SU-DHL-6 (cell line): ENCODE measurements at regions not wholly inside any gene's neighbourhood (a gene's known extent, or its start where the extent isn't known, plus 50 kb on each side); places are given as distances from the start of the nearest gene placed in this dataset.

Source experiments
- H2AFZ ChIP-seq: fragments of 200-600 bp; sonication (generic); 2 replicates; pipeline ENCODE4 v1.6.1; 2014; ENCODE audit warnings: low read depth, mild to moderate bottlenecking, moderate library complexity, mixed read lengths, antibody characterized with exemption, low read length; ENCODE audit not compliant: severe bottlenecking
- H3F3A ChIP-seq: fragments of 200-600 bp; shearing (Covaris generic); 2 replicates; pipeline ENCODE4 v1.6.0; 2016; ENCODE audit warnings: antibody characterized with exemption, mild to moderate bottlenecking; ENCODE audit not compliant: insufficient read depth
- H3K27ac ChIP-seq: fragments of 200-600 bp; sonication (generic); 2 replicates; pipeline ENCODE4 v1.5.1; 2016; ENCODE audit warnings: low read depth, mild to moderate bottlenecking, low read length, moderate library complexity, mixed read lengths
- H3K27me3 ChIP-seq: fragments of 200-600 bp; sonication (generic), shearing (Covaris generic); 2 replicates; pipeline ENCODE4 v1.6.0; 2014; ENCODE audit warnings: mild to moderate bottlenecking, low read length
- H3K36me3 ChIP-seq: fragments of 200-600 bp; sonication (generic); 2 replicates; pipeline ENCODE4 v1.6.1; 2014; ENCODE audit warnings: mild to moderate bottlenecking, low read length, mixed read lengths
- H3K4me2 ChIP-seq: fragments of 300-600, 200-600 bp; shearing (Covaris generic), sonication (generic); 2 replicates; pipeline ENCODE4 v1.6.0; 2014; ENCODE audit warnings: low read length, low read depth, mild to moderate bottlenecking; ENCODE audit not compliant: poor library complexity, severe bottlenecking
- H3K4me3 ChIP-seq: fragments of 200-600 bp; sonication (generic); 2 replicates; pipeline ENCODE4 v1.5.1; 2014; ENCODE audit warnings: antibody characterized with exemption, low read length, mild to moderate bottlenecking, mixed read lengths; ENCODE audit not compliant: insufficient read depth, poor library complexity, severe bottlenecking
- H3K79me2 ChIP-seq: fragments of 200-600 bp; sonication (generic); 2 replicates; pipeline ENCODE4 v1.6.1; 2014; ENCODE audit warnings: mild to moderate bottlenecking, low read length, moderate library complexity; ENCODE audit not compliant: insufficient read depth
- H3K9ac ChIP-seq: fragments of 200-600 bp; sonication (generic); 2 replicates; pipeline ENCODE4 v1.7.0; 2014; ENCODE audit warnings: mild to moderate bottlenecking, low read length
- H3K9me2 ChIP-seq: fragments of 200-600 bp; sonication (generic); replicated peaks from 2 replicates; pipeline ENCODE4 v1.6.1; 2014; ENCODE audit warnings: low read length; ENCODE audit not compliant: insufficient read depth
- H3K9me3 ChIP-seq: fragments of 200-600 bp; sonication (generic); 2 replicates; pipeline ENCODE4 v1.6.1; 2014; ENCODE audit warnings: low read length, mixed read lengths; ENCODE audit not compliant: insufficient read depth
- H4K20me1 ChIP-seq: fragments of 200-600 bp; sonication (generic); 2 replicates; pipeline ENCODE4 v1.6.1; 2014; ENCODE audit warnings: low read depth, mild to moderate bottlenecking, antibody characterized with exemption, low read length, moderate library complexity, mixed read lengths
- EZH2phosphoT487 ChIP-seq: fragments of 200-600 bp; sonication (generic), shearing (Covaris generic); conservative IDR thresholded peaks from 2 replicates; pipeline ENCODE4 v1.6.1; 2018; ENCODE audit warnings: mild to moderate bottlenecking, antibody characterized with exemption, low read length, moderate library complexity, mixed read lengths
- TF ChIP-seq, protein P1 (sequence below): fragments of 200-600 bp; sonication (generic); IDR thresholded peaks from one replicate; pipeline ENCODE4 v1.5.1; 2017; ENCODE audit warnings: antibody characterized with exemption, mild to moderate bottlenecking, low read length, moderate library complexity; ENCODE audit not compliant: insufficient read depth, poor library complexity, severe bottlenecking

DNA sequence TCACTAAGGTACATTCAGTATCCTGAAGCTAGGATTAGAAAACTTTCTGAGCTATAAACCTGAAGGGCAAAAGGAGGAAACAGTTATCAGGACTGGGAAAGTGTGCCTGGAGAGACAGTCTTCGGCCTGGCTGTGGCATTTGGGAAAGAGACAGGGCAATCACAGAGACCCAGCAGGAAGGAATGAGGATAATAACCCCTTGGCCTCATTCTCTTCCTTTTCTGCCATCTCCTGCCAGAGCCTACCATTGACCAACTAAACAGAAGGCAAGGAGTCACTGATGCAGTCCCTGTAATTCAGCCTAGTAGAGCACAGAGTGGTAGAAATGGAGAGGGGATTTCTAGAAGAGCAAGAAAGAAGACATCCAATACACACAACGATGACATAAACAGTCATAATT lies 359.4 kb downstream of the HDGFL1 start:
- Histone ChIP-seq H3K9ac (no peak overlapping the region), H3K27me3 (0 out of 2 replicates have a peak, but pooled peaks cover 3% of the 10 kb centered on the region), H3K9me3 (no peaks in the 10 kb centered on the region), H3K9me2 (no peaks in the 10 kb centered on the region), H3K4me3 (no peak overlapping the region), H2AFZ (no peak overlapping the region), H3K4me2 (no peak overlapping the region), H3F3A (no peaks in the 10 kb centered on the region), H4K20me1 (no peaks in the 10 kb centered on the region), H3K79me2 (no peaks in the 10 kb centered on the region), H3K27ac (no peak overlapping the region), H3K36me3 (peaks cover 3% of the 10 kb centered on the region; the same call in 1 of the 2 replicates)
- TF ChIP-seq EZH2phosphoT487, result no peak
- TF ChIP-seq, protein P1, sequence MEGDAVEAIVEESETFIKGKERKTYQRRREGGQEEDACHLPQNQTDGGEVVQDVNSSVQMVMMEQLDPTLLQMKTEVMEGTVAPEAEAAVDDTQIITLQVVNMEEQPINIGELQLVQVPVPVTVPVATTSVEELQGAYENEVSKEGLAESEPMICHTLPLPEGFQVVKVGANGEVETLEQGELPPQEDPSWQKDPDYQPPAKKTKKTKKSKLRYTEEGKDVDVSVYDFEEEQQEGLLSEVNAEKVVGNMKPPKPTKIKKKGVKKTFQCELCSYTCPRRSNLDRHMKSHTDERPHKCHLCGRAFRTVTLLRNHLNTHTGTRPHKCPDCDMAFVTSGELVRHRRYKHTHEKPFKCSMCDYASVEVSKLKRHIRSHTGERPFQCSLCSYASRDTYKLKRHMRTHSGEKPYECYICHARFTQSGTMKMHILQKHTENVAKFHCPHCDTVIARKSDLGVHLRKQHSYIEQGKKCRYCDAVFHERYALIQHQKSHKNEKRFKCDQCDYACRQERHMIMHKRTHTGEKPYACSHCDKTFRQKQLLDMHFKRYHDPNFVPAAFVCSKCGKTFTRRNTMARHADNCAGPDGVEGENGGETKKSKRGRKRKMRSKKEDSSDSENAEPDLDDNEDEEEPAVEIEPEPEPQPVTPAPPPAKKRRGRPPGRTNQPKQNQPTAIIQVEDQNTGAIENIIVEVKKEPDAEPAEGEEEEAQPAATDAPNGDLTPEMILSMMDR, result no peak

DNA sequence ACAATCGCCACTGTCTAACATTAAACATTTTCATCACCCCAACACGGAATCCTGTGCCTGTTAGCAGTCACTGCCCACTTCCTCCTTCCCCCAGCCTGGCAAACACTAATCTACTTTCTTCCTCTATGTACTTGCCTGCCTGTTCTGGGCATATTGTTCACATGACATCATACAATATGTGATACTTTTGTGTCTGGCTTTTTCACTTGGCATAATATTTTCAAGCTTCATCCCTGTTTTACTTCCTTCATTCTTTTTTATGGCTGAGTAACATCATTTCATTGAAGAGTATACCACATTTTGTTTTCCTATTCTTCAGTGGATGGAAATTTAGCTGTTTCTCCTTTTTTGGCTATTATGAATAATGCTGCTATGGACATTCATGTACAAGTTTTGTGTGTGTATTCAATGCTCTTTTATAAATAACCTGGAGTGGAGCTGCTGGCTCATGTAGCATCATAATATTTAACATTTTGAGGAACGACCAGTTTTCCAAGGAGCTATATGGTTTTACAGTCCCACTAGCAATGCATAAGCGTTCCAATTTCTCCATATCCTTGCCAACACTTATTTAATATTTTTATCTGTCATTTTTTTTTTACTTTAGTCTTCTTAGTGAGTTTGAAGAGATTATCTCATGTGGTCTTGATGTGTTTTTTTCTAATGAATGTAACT lies 360.1 kb downstream of the HDGFL1 start:
- H3K27me3 ChIP-seq, result 0 out of 2 replicates have a peak, but pooled peaks cover 3% of the 10 kb centered on the region
- H3K36me3 ChIP-seq, result peaks cover 3% of the 10 kb centered on the region; the same call in 1 of the 2 replicates
- no peaks in the 10 kb centered on the region for H3F3A ChIP-seq
- no peak overlapping the region for H3K27ac ChIP-seq
- H4K20me1 ChIP-seq, result no peaks in the 10 kb centered on the region
- no peak overlapping the region for H3K4me2 ChIP-seq
- no peaks in the 10 kb centered on the region for H3K9me3 ChIP-seq
- H2AFZ ChIP-seq, result no peak overlapping the region
- no peak overlapping the region for H3K4me3 ChIP-seq
- no peak for TF ChIP-seq EZH2phosphoT487
- TF ChIP-seq, protein P1, result no peak
- no peaks in the 10 kb centered on the region for H3K79me2 ChIP-seq
- H3K9ac ChIP-seq, result no peak overlapping the region
- H3K9me2 ChIP-seq, result no peaks in the 10 kb centered on the region

DNA sequence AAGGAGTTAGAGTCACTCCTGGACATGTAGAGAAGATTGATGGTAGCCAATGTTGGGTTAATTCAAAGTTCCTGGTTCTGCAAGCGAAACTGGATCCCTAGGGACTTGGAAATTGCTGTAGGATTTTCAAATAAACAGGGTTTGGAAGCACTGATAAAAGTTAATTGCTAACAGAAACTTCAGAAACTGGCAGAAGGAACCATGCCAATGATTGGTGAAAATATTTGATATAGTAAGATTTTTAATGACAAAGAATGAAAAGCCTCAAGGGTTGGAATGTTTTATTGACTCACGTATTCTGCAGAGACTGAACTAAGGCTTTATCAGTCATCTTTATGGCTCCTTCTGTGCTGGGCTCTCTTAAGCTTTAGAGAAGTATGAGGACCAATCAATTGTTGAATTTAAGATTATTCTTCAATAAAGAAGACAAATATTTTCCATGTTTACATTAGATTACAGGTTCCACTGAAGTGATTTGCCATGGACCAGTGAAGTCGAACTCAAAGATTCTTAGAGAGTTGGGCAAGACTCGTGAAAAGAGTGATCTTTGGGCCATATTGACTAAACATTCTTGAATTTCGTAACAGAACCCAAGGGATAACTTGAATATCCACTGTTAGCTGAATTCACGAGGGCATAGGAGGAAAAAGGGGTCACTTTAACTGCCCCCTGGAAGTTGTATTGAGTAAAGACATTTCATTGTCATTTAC lies 371.4 kb downstream of the HDGFL1 start:
- Histone ChIP-seq H3K9me2 (no peaks in the 10 kb centered on the region), H4K20me1 (no peaks in the 10 kb centered on the region), H3K27me3 (no peaks in the 10 kb centered on the region), H3K36me3 (no peaks in the 10 kb centered on the region), H3K27ac (no peak overlapping the region), H3F3A (no peaks in the 10 kb centered on the region), H3K4me3 (no peak overlapping the region), H3K9ac (no peak overlapping the region), H3K79me2 (no peaks in the 10 kb centered on the region), H2AFZ (no peak overlapping the region), H3K9me3 (no peaks in the 10 kb centered on the region), H3K4me2 (no peak overlapping the region)
- TF ChIP-seq, protein P1, result no peak
- no peak for TF ChIP-seq EZH2phosphoT487
